ENCODE measurements at regions not wholly inside any gene's neighbourhood (a gene's known extent, or its start where the extent isn't known, plus 50 kb on each side); places are given as distances from the start of the nearest gene placed in this dataset.
"Not testable (repeated sequence)": the region's sequence is repeated elsewhere in the genome, so short reads cannot be mapped to it uniquely, and the experiment has no call there.

DNA sequence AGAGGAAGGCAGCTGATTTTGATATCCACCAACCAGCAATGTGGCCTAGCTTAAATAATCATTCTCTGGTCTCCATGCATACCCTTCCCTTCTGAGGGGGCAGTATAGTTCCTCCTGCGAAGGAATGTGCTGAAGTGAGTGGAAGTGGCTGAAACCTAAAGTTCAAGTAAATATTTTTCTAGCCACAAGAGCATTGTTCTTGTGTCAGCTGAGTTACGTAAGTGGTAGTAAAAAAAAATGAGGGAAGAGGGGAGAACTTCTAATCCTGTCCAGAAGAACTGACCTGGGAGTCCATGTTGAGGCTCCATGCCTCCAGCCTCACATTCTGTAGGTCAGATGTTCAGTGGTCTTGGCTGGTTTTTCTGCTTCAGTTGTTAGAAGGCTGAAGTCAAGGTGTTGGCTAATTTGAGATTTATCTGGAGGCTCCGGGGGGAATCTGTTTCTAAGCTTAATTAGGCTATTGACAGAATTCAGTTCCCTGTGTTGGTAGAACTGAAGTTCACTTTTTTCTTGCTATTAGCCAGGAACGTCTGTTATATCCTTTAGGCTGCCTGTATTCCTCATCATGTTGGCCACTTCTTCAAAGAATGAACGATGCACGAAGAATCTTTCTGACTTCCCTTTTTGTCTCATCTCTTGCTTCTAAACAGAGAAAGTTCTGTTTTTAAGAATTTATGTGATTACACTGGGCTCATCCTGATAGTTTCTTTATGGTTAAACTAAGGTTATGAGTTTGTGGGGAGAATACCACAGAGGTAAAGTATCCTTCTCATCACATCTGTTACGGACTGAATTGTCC, 207.1 kb upstream of the PRSS16 start:
- H3K27me3 ChIP-seq (ENCODE audit: low read depth) = peaks cover 51% of the 10 kb centered on the region
- H3K36me3 ChIP-seq = no peaks in the 10 kb centered on the region

DNA sequence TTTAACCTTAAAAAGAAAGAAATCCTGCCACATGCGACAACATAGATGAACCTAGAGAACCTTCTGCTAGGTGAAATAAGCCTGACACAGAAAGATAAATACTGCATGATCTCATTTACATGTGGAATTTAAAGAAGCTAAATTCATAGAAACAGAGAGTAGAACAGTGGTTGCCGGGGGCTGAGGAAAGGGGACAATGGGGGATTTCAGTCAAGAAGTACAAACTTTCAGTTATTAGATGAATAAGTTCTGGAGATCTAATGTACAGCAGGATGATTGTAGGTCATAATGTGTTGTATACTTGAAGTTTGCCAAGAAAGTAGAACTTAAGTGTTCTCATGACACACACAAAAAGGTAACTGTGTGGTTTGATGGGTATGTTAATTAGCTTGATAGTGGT, 204.3 kb upstream of the PRSS16 start:
- no peak for DNase-seq
- no peak for TF ChIP-seq CTCF (IDR thresholded peaks at IDR 0.05; ENCODE audit: borderline replicate concordance)
- Histone ChIP-seq H3K4me3 (no peak overlapping the region), H3K27ac (replicated peaks) (no peak overlapping the region), H3K27me3 (ENCODE audit: low read depth) (peaks cover 49% of the 10 kb centered on the region), H3K9me3 (replicated peaks) (no peaks in the 10 kb centered on the region), H3K36me3 (no peaks in the 10 kb centered on the region), H3K4me1 (no peaks in the 10 kb centered on the region)
- intact Hi-C loops (cut with micrococcal nuclease) = no loop called here

More for the DNA sequence above, 207.1 kb upstream of the PRSS16 start:
- no peak for TF ChIP-seq CTCF (IDR thresholded peaks at IDR 0.05; ENCODE audit: borderline replicate concordance)
- no peaks in the 10 kb centered on the region for H3K4me1 ChIP-seq
- no peak overlapping the region for H3K4me3 ChIP-seq
- intact Hi-C loops (cut with micrococcal nuclease) = no loop called here
- no peaks in the 10 kb centered on the region for H3K9me3 ChIP-seq (replicated peaks)
- H3K27ac ChIP-seq (replicated peaks) = no peak overlapping the region
- DNase-seq = no peak

GRCh38 chr6:27045131-27045530, 202.4 kb upstream of the PRSS16 start:
- intact Hi-C loops (cut with micrococcal nuclease); H3K4me1 ChIP-seq; DNase-seq; H3K9me3 ChIP-seq (replicated peaks); H3K36me3 ChIP-seq; H3K27ac ChIP-seq (replicated peaks); H3K4me3 ChIP-seq: not testable (repeated sequence)
- peaks cover 40% of the 10 kb centered on the region for H3K27me3 ChIP-seq (ENCODE audit: low read depth)

- H3K9me3 ChIP-seq (replicated peaks); DNase-seq; H3K27ac ChIP-seq (replicated peaks); H3K36me3 ChIP-seq; H3K4me1 ChIP-seq; intact Hi-C loops (cut with micrococcal nuclease); H3K4me3 ChIP-seq: not testable (repeated sequence)
- H3K27me3 ChIP-seq (ENCODE audit: low read depth) = peaks cover 28% of the 10 kb centered on the region
Measured at GRCh38 chr6:27047725-27048124, 199.8 kb upstream of the PRSS16 start.

DNA sequence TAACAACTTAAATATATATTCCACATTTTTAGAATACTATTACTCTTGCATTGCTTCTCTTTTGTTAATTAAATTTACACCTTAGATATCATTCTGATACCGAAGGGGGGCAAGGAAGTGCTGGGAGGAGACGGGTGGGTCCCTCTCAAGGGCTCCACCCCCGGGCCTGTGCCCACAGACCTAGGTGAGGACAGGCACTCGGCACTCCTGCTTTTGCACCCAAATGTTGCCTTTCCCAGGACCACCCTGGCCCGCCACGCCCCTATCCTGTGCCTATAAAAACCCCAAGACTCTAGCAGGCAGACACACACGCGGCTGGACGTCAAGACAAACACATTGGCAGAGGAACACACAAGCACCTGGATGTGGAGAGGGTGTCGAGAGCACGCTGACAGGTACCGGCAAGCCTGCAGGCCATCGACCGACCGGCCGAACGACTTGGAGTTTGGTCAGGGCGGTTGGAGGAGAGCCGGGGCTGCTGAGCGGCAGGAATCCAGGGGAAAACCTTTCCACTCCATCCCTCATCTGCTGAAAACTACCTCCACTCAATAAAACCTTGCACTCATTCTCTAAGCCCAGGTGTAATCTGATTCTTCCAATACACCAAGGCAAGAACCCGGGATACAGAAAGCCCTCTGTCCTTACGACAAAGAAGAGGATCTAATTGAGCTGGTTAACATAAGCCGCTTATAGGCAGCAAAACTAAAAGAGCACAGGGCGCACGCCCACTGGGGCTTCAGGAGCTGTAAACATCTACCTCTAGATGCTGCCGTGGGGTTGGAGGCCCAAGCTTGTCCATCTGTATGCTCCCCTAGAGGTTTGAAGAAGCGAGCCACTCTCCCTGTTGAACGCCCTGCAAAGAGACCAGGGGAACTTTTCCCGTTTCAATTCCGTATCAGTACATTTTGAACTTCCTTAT, 197.4 kb upstream of the PRSS16 start:
- no peaks in the 10 kb centered on the region for H3K9me3 ChIP-seq (replicated peaks)
- H3K36me3 ChIP-seq = no peaks in the 10 kb centered on the region
- TF ChIP-seq CTCF (IDR thresholded peaks at IDR 0.05; ENCODE audit: borderline replicate concordance) = no peak
- peaks cover 30% of the 10 kb centered on the region for H3K27me3 ChIP-seq (ENCODE audit: low read depth)
- no peak overlapping the region for H3K27ac ChIP-seq (replicated peaks)
- no peaks in the 10 kb centered on the region for H3K4me1 ChIP-seq
- intact Hi-C loops (cut with micrococcal nuclease) = no loop called here
- no peak for DNase-seq
- no peak overlapping the region for H3K4me3 ChIP-seq

DNA sequence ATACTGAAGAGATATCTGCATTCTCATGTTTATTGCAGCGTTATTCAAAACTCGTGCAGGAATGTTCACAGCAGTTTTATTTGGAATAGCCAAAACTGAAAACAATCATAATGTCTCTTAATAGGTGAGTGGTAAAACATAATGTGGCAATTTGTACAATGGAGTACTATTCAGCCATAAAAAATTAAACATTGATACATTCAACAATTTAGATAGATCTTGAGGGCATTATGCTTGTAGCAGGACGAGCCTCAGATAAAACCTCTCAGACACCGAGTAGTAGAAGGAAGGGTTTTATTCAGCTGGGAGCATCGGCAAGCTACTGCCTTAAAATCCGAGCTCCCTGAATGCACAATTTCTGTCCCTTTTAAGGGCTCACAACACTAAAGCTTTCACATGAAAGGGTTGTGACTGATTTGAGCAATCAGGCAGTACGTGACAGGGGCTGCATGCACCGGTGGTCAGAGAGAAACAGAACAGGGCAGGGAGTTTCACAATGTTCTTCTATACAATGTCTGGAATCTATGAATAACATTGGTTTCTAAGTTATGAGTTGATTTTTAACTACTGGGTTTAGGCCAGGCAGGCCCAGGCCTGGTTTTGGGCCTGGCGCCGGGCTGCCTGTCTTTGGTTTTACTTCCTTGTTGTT, 195.3 kb upstream of the PRSS16 start:
- DNase-seq; H3K36me3 ChIP-seq; intact Hi-C loops (cut with micrococcal nuclease); H3K9me3 ChIP-seq (replicated peaks); H3K4me3 ChIP-seq; H3K4me1 ChIP-seq; H3K27ac ChIP-seq (replicated peaks): not testable (repeated sequence)
- H3K27me3 ChIP-seq (ENCODE audit: low read depth) = peaks cover 22% of the 10 kb centered on the region
